Thyroid gland (tissue), 4 donors: ENCODE measurements at regions not wholly inside any gene's neighbourhood (a gene's known extent, or its start where the extent isn't known, plus 50 kb on each side); places are given as distances from the start of the nearest gene placed in this dataset.

Source experiments
- DNase-seq, 2 donors: peaks; one replicate each; pipeline ENCODE4 v3.0.0-alpha.2; 2019
- H3K27ac ChIP-seq, 3 donors: fragments of 200-600 bp; sonication (generic); 1 replicate in 2 of 3; 2 replicates in 1 of 3; pipeline ENCODE4 v1.5.1; 2016 to 2019; ENCODE audit warnings: mild to moderate bottlenecking in 1 of 3, moderate library complexity in 1 of 3
- H3K27me3 ChIP-seq: fragments of 200-600 bp; sonication (generic); one replicate; pipeline ENCODE4 v1.5.1; 2019
- H3K36me3 ChIP-seq, 2 donors: fragments of 200-600 bp; sonication (generic); one replicate each; pipeline ENCODE4 v1.5.1; 2016 to 2019
- H3K4me1 ChIP-seq, 2 donors: fragments of 200-600 bp; sonication (generic); one replicate each; pipeline ENCODE4 v1.5.1; 2017 to 2019
- H3K4me3 ChIP-seq, 3 donors: fragments of 200-600 bp; sonication (generic); replicated peaks in 1 of 3; 1 replicate in 2 of 3; 2 replicates in 1 of 3; pipeline ENCODE4 v1.5.1; 2016; ENCODE audit warnings: mild to moderate bottlenecking in 1 of 3
- H3K9me3 ChIP-seq: fragments of 200-600 bp; sonication (generic); one replicate; pipeline ENCODE4 v1.5.1; 2017
- POLR2A ChIP-seq, 2 donors: fragments of 450-650 bp; IDR thresholded peaks; one replicate each; pipeline ENCODE4 v1.6.1; 2017; ENCODE audit warnings: antibody characterized with exemption in 2 of 2, mild to moderate bottlenecking in 2 of 2, moderate library complexity in 1 of 2
- WGBS, 2 donors: methylation state at CpG; one replicate each; pipeline ENCODE4 v1.1.5; 2017; 5-methylcytosine and 5-hydroxymethylcytosine counted together
- intact Hi-C: fragments of 100-400 bp; cut with DNase I; formaldehyde crosslinking; loops from one replicate; pipeline ENCODE4 v1.15.1; 2023
- TF ChIP-seq, protein P1 (sequence below), 6 experiments: fragments of 200-600 bp in 3 of 6; fragments of 450-650 bp in 3 of 6; sonication (generic) in 3 of 6; IDR thresholded peaks; one replicate each; pipeline ENCODE4 v1.5.1; 2016 to 2019; ENCODE audit warnings: antibody characterized with exemption in 6 of 6, mild to moderate bottlenecking in 2 of 6, inconsistent platforms in 1 of 6, moderate library complexity in 1 of 6

DNA sequence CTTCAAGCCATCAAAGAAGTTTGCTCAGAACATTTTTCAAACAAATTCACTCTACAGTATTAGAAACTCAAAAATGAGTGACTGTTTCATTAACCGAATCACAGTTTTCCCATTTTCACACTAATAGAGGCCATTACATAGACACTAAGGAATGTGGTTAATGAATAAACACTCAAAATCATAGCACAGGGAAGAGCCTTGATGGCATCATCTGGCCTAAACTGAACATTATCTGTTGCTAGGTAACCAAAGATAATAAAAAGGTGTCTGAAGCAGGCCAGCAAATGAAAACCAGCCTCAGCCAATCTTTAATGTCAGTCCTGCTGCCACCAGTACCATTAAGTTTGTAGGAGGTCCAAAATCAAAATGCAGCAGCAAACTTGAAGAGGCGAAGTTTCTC lies 492.4 kb upstream of the STEAP1 start:
- TF ChIP-seq, protein P1, sequence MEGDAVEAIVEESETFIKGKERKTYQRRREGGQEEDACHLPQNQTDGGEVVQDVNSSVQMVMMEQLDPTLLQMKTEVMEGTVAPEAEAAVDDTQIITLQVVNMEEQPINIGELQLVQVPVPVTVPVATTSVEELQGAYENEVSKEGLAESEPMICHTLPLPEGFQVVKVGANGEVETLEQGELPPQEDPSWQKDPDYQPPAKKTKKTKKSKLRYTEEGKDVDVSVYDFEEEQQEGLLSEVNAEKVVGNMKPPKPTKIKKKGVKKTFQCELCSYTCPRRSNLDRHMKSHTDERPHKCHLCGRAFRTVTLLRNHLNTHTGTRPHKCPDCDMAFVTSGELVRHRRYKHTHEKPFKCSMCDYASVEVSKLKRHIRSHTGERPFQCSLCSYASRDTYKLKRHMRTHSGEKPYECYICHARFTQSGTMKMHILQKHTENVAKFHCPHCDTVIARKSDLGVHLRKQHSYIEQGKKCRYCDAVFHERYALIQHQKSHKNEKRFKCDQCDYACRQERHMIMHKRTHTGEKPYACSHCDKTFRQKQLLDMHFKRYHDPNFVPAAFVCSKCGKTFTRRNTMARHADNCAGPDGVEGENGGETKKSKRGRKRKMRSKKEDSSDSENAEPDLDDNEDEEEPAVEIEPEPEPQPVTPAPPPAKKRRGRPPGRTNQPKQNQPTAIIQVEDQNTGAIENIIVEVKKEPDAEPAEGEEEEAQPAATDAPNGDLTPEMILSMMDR (IDR thresholded peaks at IDR 0.05), result no peak
- TF ChIP-seq POLR2A (IDR thresholded peaks at IDR 0.05), result no peak
- no peak overlapping the region for H3K4me3 ChIP-seq
- no peak for DNase-seq
- 93 to 97% methylated on average over 2 of the region's 2 CpGs for WGBS, 2 donors
- no peaks in the 10 kb centered on the region for H3K9me3 ChIP-seq
- no peaks in the 10 kb centered on the region for H3K4me1 ChIP-seq
- H3K27me3 ChIP-seq, result no peaks in the 10 kb centered on the region
- no peak overlapping the region for H3K27ac ChIP-seq
- intact Hi-C loops, result no loop called here
- no peaks in the 10 kb centered on the region for H3K36me3 ChIP-seq

DNA sequence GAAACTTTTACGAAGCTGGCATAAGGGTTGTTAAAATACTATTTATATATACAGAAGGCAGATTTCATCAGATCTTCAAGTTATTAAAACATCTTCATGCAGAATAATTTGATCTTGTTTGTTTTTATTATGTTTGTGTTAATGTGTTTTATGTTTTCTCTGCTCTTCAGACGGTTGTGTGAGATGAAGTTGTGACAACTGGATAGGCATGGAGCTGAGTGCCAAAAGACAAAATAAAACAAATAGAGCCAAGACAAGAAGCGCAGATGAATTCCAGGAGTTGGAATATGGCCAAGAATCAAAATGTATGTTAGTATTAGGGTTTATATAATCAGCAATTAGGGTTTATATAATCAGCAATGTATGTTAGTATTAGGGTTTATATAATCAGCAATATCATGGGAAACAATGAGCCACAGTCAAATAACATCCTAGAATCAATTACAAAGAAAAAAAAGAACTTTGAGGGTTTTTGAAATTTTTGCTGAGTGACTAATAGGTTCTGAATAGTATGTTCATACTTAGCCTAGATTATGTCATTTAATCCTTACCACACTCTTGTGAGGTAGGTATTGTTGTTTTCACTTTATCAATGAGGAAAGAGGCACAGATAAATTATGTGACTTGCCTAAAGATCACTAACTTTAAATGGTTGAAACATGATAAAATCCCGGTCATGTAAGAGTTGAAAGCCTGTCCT lies 488.0 kb upstream of the STEAP1 start:
- 56 to 65% methylated on average over 4 of the region's 4 CpGs for WGBS, 2 donors
- no peak overlapping the region for H3K4me3 ChIP-seq
- TF ChIP-seq, protein P1 (IDR thresholded peaks at IDR 0.05), result no peak
- no peak for TF ChIP-seq POLR2A (IDR thresholded peaks at IDR 0.05)

DNA sequence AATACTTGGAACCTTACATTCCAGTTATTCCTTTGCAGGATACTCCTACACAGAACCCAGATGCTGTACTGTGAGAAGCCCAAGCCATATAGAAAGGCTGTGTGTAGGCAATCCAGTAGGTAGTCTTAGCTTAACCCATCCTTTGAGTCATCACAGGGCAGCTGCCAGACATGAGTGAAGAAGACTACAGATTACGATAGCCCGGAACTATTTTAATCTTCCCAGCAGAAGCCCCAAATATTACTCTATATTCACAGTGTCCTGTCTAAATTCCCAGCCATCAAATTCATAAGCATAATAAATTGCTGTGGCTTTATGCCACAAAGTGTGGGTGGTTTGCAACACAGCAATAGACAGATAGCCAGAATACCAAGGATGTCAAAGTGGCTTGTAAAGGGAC lies 474.1 kb upstream of the STEAP1 start:
- intact Hi-C loops, result no loop called here
- no peaks in the 10 kb centered on the region for H3K36me3 ChIP-seq
- TF ChIP-seq, protein P1 (IDR thresholded peaks at IDR 0.05), result no peak
- TF ChIP-seq POLR2A (IDR thresholded peaks at IDR 0.05), result no peak
- H3K4me1 ChIP-seq, result no peaks in the 10 kb centered on the region
- DNase-seq, result no peak
- H3K27me3 ChIP-seq, result no peaks in the 10 kb centered on the region
- no peak overlapping the region for H3K27ac ChIP-seq
- 89 to 96% methylated on average over 2 of the region's 2 CpGs for WGBS, 2 donors
- no peaks in the 10 kb centered on the region for H3K9me3 ChIP-seq
- H3K4me3 ChIP-seq, result no peak overlapping the region

More for the DNA sequence above, 488.0 kb upstream of the STEAP1 start:
- Histone ChIP-seq H3K9me3 (no peaks in the 10 kb centered on the region), H3K4me1 (no peaks in the 10 kb centered on the region), H3K27me3 (no peaks in the 10 kb centered on the region), H3K36me3 (no peaks in the 10 kb centered on the region), H3K27ac (no peak overlapping the region)
- no peak for DNase-seq
- intact Hi-C loops, result no loop called here

DNA sequence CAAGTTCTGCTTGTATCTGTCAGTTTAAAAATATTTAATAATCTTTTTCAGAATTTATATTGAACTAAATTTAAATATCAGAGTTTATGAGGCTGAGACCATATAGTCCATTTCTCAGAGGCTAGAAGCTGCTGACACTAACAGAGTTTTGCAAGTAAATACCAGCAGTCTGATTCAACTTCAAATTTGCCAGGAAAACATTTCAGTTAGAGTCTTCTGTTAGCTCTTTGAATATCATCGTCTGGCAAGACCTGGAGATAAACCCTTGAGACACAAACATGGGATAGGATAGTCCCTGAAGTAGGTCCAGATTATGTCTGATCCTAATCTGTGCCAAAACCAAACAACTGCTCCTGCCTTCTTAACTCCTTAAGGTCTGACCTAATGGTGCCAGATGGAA lies 472.8 kb upstream of the STEAP1 start:
- 25 to 36% methylated on average over 1 of the region's 1 CpG for WGBS, 2 donors

DNA sequence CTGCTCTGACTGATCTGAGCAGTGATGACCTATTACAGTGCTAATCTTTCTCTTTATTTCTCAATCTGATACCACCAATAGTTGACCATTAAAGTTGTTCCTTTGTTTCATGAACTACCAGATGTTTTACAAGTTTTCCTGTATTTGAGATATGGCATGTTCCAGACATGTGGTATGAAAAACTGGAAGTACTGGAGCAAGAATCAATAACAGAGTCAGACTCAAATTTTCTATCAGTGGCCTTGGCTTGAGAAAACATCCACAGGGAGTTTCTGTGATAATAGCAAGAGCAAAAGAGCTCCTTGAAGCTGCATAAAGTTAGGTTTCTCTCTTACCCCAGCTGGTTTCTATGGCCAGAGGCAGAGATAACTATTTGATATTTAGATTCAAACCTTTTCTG lies 469.0 kb upstream of the STEAP1 start:
- DNase-seq, result no peak
- Histone ChIP-seq H3K36me3 (no peaks in the 10 kb centered on the region), H3K4me3 (no peak overlapping the region), H3K4me1 (no peaks in the 10 kb centered on the region), H3K27me3 (no peaks in the 10 kb centered on the region), H3K27ac (no peak overlapping the region), H3K9me3 (no peaks in the 10 kb centered on the region)
- intact Hi-C loops, result no loop called here
- TF ChIP-seq, protein P1 (IDR thresholded peaks at IDR 0.05), result no peak
- no peak for TF ChIP-seq POLR2A (IDR thresholded peaks at IDR 0.05)

More for the DNA sequence above, 472.8 kb upstream of the STEAP1 start:
- Histone ChIP-seq H3K27me3 (no peaks in the 10 kb centered on the region), H3K4me3 (no peak overlapping the region), H3K4me1 (no peaks in the 10 kb centered on the region), H3K36me3 (no peaks in the 10 kb centered on the region), H3K27ac (no peak overlapping the region), H3K9me3 (no peaks in the 10 kb centered on the region)
- TF ChIP-seq POLR2A (IDR thresholded peaks at IDR 0.05), result no peak
- TF ChIP-seq, protein P1 (IDR thresholded peaks at IDR 0.05), result no peak
- intact Hi-C loops, result no loop called here
- DNase-seq, result no peak
